ENCODE measurements at regions not wholly inside any gene's neighbourhood (a gene's known extent, or its start where the extent isn't known, plus 50 kb on each side); places are given as distances from the start of the nearest gene placed in this dataset.
A peak's percentile ranks its signal among the peaks of the same experiment; 100 is the strongest.

GRCh38 chr6:43903739-43904290 is 133.8 kb downstream of the VEGFA start:
- TF ChIP-seq CTCF (IDR thresholded peaks at IDR 0.05) (no peak), GATA2 (CRISPR knock-in tag; IDR thresholded peaks at IDR 0.05) (peak; percentile 78), TEAD4 (IDR thresholded peaks at IDR 0.05; ENCODE audit: borderline replicate concordance, insufficient read depth) (no peak), NRF1 (IDR thresholded peaks at IDR 0.05; ENCODE audit: low read depth, low read length) (no peak), MAX (IDR thresholded peaks at IDR 0.05; ENCODE audit: low read depth) (no peak)

Data from SK-N-SH (cell line).